ENCODE measurements at regions not wholly inside any gene's neighbourhood (a gene's known extent, or its start where the extent isn't known, plus 50 kb on each side); places are given as distances from the start of the nearest gene placed in this dataset.

DNA sequence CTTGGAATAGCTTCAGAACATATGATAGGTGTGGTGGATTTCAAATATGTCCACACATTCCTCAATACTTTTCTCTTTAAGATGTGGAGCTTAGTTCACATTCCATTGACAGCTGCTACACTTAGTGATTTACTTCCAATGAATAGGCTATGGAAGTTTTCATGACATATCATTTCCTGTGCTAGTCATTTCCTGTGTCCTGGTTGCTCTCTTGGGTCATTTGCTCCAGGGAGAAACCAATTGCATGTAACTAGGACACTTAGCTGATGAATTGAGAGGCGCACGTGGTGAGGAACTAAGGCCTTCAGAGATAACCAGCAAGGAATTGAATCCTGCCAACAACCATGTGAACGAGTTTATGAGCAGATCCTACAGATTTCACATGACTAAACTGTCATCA lies 120.9 kb downstream of the SLC17A6 start:
- no peak for TF ChIP-seq CTCF (IDR thresholded peaks at IDR 0.05 in 2 of 3, conservative IDR thresholded peaks at IDR 0.05 in 1 of 3; ENCODE audit: control insufficient read depth in 2 of 3, extremely low read depth in 1 of 3, insufficient read depth in 1 of 3, low read depth in 3 of 3, low read length in 3 of 3)
- no peak for TF ChIP-seq JUND (IDR thresholded peaks at IDR 0.05; ENCODE audit: low read depth, low read length)
- no peak for TF ChIP-seq MXI1 (IDR thresholded peaks at IDR 0.05; ENCODE audit: low read depth, low read length)
- TF ChIP-seq CUX1 (IDR thresholded peaks at IDR 0.05; ENCODE audit: insufficient replicate concordance, low read depth, low read length), result no peak
- TF ChIP-seq PRDM15 (CRISPR knock-in tag; IDR thresholded peaks at IDR 0.05), result no peak
- no peak for TF ChIP-seq EED (IDR thresholded peaks at IDR 0.05; ENCODE audit: low read depth)
- TF ChIP-seq YY1 (IDR thresholded peaks at IDR 0.05; ENCODE audit: low read depth, low read length), result no peak
- no peak for TF ChIP-seq ZBED1 (IDR thresholded peaks at IDR 0.05; ENCODE audit: borderline replicate concordance)
